ENCODE measurements at regions not wholly inside any gene's neighbourhood (a gene's known extent, or its start where the extent isn't known, plus 50 kb on each side); places are given as distances from the start of the nearest gene placed in this dataset.

DNA sequence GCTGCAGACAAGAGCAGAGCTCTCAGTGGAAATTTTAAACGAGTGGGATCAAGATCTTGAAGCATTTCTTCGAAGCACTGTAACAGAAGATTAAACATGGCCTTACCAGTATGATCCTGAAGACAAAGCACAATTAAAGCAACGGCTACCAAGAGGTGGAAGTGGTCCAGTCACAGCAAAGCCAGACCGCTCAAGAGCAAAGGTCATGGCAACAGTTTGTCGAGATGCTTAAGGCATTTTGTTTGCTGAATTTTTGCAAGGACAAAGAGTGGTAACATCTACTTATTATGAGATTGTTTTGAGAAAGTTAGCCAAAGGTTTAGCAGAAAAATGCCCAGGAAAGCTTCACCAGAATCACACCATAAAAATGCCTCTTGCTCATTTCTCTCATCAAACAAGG, 153.4 kb upstream of the CARMIL1 start:
- no peak for TF ChIP-seq POLR2AphosphoS5 (IDR thresholded peaks at IDR 0.05; ENCODE audit: low read depth, low read length)
- TF ChIP-seq TAF1 (IDR thresholded peaks at IDR 0.05; ENCODE audit: borderline replicate concordance, insufficient read depth, low read length) = no peak
- TF ChIP-seq, protein P1, sequence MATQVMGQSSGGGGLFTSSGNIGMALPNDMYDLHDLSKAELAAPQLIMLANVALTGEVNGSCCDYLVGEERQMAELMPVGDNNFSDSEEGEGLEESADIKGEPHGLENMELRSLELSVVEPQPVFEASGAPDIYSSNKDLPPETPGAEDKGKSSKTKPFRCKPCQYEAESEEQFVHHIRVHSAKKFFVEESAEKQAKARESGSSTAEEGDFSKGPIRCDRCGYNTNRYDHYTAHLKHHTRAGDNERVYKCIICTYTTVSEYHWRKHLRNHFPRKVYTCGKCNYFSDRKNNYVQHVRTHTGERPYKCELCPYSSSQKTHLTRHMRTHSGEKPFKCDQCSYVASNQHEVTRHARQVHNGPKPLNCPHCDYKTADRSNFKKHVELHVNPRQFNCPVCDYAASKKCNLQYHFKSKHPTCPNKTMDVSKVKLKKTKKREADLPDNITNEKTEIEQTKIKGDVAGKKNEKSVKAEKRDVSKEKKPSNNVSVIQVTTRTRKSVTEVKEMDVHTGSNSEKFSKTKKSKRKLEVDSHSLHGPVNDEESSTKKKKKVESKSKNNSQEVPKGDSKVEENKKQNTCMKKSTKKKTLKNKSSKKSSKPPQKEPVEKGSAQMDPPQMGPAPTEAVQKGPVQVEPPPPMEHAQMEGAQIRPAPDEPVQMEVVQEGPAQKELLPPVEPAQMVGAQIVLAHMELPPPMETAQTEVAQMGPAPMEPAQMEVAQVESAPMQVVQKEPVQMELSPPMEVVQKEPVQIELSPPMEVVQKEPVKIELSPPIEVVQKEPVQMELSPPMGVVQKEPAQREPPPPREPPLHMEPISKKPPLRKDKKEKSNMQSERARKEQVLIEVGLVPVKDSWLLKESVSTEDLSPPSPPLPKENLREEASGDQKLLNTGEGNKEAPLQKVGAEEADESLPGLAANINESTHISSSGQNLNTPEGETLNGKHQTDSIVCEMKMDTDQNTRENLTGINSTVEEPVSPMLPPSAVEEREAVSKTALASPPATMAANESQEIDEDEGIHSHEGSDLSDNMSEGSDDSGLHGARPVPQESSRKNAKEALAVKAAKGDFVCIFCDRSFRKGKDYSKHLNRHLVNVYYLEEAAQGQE (IDR thresholded peaks at IDR 0.05; ENCODE audit: insufficient read depth in 1 of 2, low read depth in 2 of 2, low read length in 2 of 2) = no peak
- no peak for TF ChIP-seq FOXP2 (optimal IDR thresholded peaks at IDR 0.05; ENCODE audit: borderline replicate concordance, extremely low read depth, extremely low read length, insufficient read depth)
- no peak for TF ChIP-seq SIN3A (IDR thresholded peaks at IDR 0.05; ENCODE audit: borderline replicate concordance, insufficient read depth, low read length)
